Superior temporal gyrus (tissue), 1 donor: ENCODE measurements at regions not wholly inside any gene's neighbourhood (a gene's known extent, or its start where the extent isn't known, plus 50 kb on each side); places are given as distances from the start of the nearest gene placed in this dataset.

Experiments
- DNase-seq: peaks from one replicate; pipeline ENCODE4 v3.0.0-alpha.2; 2016; ENCODE audit errors: extremely low spot score

DNA sequence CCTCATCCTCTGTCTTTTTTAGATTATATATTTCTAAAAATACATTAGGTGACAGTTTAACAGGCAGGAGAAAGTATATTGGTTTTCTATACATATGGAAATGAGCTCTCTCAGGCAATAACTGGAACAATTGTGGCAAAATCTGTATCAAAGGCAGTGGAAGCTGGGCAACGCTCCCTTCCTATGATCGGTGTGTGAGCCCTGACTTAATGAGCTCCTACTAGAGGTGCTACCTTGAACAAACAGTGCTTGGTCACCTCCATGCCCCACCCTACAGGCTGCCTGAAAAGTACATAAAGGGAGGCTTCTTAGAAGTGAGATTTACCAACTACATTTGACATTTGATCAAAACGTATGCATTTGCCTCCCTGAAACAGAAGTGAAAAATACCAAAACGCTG, 185.3 kb downstream of the EFNB2 start:
- no peak for DNase-seq

DNA sequence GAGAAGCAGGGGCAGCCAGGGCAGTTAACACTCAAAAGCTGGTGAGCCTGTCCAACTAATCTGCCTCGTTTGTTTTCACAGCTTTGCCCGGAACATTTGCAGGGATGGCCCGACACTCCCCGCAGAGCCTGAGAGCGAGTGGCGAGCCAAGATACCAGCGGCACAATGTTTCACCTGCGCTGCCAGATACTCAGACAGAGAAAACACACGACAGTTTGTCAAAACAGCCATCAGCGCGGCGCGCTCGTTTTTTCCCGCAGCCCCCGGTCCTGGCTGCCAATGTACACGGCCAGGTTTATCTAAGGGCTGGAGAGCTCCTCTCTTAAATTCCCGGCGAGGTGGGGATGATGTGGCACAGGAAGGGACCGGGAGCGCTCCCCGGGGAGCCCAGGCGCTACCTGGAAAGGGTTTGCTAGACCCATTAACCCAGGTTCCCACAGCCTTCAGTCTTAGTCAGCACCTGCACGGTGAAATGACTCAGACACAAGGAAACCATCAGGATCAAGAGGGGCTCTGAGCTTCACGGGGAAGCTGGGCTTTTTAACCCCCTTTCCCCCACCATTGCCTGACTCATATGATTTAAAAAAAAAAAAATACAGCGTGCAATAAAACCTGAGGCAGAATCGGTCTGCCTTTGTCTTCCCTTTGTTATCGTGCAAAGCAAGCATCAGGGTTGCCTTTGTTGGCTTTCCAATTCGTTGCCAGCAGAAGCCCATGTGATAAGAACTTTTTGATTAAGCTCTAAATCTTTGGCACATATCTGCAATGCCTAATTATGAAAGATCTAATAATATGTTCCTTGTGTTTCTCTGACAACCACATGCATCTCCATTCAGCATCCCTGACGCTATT, 186.2 kb downstream of the EFNB2 start:
- no peak for DNase-seq

DNA sequence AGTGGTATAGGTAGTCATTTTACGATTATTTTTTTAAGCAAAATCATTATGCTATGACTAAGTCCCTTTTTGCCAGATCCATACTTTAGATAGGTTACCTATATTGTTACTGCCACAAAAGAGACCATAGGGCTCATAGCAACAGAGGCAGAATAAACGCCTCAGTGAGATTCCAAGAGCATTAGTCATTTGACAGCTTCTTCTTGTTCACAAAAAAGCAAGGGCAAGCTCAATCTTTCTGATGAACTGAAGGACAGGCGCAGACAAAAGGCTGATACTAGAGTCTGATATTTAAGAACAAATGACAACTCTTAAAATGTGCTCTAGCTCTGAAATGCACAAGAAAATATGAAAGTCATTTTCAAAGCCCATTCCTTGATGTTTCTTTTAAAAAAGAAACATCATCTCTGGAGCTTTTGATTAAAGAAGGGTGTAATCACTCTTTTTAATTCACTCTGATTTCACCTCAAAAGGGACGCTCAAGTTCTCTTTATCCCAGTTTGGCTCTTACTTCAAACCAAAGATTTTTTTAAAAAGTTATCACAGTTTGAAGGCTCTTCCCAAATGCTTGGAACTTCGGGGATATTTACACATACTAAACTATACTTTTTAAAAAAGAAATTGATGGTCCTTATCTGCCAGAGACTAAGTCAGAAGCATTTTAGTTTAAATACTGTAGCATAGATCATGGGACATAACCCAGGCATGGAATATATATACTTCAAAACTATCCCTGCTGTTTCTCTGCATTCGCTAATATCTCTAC, 187.2 kb downstream of the EFNB2 start:
- no peak for DNase-seq

DNA sequence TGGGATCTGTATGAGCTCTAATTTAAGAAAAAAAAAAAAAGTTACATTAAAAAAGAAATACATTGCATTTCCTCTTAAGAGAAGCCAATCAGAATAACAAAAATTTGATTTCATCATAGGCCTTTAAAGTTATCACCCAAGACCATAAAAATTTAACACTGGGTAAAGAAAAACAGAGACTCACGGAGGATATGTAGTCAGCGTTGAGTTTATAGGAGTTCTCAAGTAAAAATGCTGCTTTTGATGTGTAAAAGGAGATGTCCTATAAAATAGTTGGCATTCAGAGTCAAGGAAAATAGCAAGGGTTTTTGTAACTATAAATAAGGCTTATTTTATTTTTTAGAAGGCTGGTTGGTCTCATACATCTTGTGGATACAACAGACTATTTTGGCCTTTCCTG, 191.1 kb downstream of the EFNB2 start:
- no peak for DNase-seq

DNA sequence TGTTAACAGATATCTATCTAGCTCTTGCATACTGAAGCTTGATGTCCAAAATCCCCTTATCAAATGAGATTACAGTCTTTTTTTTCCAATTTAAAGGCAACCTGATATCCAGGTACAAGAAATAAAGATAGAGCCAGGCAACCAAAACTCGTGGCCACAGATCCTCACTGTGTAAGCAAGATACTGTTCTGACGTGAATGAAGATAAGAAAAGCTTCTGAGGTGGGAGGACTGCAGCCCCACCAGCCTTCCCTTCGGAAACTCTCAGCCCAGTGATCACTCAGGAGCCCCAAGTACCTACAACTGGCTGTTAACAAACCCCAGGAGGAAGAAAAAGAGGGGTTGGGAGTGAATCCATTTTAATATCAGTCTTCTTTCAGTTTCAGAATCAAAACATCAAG, 191.6 kb downstream of the EFNB2 start:
- no peak for DNase-seq

DNA sequence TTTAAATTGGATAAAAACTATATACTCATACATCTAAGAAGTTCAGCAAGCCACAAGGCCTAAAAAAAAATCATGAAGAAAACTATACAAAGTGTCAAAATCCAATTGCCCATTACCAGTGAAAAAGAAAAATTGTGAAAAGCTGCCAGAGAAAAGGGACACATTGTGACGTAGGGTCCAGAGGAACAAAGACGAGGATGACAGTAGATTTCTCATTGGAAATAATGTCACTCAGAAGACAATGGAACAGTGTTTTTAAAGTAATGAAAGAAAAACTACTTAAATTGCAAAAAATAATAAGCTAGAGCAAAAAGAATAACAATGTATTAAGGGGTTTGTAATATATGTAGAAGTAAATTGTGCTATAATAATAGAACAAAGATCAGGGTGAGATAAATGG, 195.2 kb downstream of the EFNB2 start:
- no peak for DNase-seq

DNA sequence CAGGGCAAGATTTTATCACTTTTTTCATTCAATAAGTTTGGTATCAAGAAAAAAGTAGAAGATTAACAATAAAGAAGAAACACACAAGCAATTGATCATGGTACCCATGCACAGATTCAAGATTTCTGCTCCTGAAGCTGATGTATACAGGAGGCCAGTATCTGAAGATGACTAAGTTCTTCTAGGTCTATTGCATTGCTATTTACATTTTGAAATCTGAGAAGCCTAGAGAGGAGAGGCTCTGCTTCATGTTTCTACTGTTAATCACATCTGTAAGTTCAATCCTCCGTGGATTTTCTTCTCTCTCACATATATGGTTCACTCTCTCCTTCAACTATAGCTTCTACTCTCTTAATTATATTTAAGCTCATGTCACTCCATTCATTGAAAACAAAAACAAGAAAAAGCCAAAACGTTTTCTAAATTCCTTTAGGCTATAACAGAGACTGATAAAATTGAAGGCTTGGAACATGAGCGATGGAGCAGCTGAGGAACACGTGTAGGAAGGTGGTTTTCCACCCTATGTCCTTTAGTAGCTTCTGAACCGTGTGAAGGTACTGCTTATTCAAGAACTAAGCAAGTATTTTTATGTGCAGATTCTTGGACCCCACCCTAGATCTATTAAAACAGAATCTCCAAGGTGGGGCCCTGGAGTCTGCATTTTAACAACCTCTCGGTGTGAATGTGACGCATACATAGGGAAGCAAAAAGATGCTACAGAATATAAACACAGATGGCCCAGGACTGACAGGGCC, 198.2 kb downstream of the EFNB2 start:
- DNase-seq: no peak

DNA sequence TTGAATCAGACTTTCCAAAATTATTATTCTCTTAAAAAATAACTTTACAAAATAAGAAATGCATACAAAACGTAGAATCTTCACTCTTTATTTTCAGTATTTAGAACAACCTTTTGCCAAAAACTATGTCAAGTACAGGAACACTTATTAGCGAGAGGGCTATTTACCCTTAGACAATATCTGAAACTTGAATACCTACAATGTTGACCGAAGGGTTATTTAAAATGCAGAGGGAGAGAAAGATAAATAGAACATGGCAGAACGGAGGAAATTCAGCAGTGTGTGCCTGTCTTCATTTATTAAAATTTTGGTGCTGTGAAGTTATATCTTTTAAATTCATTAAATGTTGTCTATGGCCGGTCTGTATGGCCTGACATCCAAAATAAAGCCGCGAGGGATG, 198.8 kb downstream of the EFNB2 start:
- DNase-seq: no peak

DNA sequence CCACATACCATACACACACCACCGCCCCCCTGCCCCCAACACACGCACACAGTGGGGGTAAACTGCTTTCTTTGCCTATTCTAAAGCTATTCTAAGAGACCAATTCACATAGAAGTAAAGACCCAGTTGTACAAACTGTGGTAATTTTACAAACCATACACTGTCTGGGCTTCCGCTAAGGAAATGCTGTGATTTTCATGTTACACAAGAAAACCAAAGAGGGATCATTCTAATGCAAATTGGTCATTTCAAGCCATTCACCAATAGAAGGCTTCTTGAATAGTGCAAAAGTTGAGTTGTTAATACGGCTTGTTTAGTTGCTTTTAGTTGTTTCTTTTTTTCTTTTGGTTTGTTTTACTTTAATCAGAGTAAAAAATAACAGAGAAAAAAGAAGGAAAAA, 202.8 kb downstream of the EFNB2 start:
- DNase-seq: no peak

DNA sequence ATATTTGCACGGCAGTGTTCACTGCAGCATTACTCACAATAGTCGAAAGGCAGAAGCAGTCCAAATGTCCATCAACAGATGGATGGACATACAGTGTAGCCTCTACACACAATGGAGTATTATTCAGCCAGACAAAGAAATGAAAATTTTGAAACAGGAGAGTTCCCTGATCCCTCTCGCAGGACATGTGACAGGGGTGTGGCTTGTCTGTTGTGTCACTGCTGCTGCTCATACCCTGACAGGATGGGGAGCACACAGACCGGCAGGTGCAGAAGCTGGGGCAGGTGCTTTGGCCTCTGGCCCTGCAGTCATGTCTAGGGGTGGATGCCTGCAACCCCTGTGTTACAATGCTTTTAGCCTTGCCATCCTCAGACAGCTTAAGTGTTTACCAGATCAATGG, 204.3 kb downstream of the EFNB2 start:
- DNase-seq: no peak

DNA sequence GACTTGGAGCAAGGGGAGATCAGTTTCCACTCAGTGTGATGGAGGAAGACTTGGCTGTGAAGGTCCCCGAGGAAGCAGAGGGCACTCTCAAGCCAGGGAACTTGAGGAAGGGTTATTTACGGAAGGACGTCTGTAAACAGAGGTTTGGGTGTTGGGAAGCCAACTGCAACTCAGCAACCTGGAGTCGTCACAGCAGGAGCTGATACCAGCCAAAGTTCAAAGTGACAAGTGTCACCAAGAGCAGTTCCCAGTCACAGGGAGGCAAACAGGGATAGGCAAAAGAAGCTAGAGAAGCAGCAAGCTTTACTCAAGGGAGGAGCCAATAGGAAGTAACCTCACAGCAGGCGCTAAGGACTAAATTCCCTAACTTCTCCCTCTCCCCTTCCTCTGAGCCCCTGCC, 205.5 kb downstream of the EFNB2 start:
- DNase-seq: no peak

DNA sequence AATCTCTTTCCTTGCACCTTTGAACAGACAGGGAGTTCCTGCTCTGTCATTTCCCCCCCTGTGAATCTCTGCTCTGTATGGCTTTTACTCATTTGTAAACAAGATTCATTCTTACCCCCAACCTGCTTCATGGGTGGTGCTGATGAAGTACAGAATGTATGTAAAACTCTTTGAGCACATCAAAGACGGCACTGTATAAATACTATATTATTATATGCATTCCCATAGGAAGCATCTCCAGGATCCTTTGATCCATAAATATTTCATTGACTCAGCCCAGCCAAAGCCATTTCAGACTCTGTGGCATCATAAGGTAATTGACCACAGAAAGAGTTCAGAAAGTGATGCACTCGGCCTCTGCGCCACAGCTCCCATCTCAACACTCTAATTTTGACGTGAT, 208.7 kb downstream of the EFNB2 start:
- no peak for DNase-seq

DNA sequence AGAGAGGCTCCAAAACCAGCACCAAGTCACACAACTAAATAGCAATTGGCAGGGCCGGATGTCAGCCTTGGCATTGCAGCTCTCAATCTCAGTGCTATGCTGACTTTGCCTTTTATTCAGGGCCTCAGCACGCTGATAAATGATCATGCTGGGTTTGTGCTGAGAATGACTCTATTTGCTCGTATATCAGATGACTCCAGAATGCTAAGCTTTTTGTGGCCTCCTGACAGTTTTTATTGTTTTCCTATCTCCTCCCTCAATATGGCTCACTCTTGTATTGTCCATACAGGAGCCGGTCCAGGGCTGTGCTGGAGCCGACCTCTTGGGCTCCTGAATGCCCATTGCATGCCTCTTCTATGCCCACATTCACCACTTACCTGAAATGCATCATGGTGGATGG, 211.0 kb downstream of the EFNB2 start:
- no peak for DNase-seq

DNA sequence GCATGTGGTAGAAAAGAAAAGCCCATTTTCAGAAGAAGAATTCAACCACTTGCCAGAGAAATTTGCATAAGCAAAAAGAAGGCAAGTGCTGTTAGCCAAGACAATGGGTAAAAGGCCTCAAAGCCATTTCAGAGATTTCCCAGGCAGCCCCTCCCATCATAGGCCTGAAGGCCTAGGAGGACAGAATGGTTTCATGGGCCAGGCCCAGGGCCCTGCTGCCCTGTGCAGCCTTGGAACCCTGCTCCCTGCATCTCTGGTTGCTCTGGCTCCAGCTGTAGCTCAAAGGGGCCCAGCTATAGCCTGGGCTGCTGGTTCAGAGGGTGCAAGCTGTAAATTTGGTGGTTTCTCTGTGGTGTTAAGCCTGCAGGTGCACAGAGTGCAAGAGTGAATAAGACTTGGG, 212.8 kb downstream of the EFNB2 start:
- DNase-seq: no peak

DNA sequence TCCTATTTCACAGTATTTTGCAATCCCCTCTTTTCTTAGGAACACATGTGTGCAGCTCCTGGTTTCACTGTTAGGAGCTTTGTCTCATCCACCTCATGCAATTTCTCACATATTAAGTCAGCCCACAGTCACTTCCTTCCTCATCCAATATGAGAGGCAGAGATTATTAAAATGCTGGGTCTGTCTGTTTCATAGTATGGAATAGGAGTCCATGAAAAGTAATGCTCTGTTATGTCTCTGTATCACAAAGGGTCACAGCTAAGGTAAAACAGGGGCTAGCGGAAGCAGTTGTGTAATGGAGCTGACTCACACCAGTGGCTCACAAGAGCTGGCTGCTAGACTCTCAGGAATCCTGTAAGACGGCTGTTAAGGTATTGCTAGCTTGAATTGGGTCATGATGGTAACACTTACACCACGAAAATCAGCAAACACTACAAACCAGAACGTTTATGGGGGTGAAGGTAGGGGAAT, 216.5 kb downstream of the EFNB2 start:
- no peak for DNase-seq

DNA sequence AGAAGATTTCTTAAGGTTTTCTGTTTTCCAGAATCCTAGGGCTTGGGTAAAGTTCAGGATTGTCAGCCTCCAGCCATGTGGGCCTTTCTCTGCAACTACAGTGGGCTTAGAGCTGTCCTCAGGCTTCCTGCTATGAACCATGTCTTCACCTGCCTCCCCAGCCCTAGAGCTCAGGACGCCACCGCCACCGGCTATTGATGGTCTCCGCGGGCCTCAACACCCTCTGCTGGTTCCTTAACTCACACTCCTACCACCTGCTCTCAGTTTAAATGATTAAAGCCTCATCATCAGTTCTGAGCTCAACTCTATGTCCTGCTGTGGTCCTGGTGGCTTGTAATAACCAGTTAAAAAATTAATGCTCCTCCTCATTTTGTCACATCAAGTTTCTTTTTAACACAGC, 221.0 kb downstream of the EFNB2 start:
- DNase-seq: no peak

DNA sequence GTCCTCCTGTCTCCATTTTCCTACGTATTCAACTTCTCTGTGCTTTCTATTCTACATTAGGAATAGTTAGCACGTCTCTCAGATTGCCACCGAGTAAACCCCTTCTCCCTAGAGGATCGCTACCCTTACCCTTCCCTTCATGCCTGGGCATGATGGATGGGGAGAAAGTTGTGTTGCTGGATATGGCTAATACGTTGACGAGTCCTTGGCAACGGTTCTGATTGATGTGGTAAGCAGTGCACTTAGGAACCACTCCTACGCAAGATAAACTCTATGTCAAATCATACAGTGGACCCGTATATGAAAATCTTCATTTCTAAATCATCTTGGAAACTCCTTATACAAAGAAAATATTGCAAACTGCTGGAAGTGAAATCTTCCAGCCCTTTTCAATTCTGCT, 224.5 kb downstream of the EFNB2 start:
- DNase-seq: no peak

DNA sequence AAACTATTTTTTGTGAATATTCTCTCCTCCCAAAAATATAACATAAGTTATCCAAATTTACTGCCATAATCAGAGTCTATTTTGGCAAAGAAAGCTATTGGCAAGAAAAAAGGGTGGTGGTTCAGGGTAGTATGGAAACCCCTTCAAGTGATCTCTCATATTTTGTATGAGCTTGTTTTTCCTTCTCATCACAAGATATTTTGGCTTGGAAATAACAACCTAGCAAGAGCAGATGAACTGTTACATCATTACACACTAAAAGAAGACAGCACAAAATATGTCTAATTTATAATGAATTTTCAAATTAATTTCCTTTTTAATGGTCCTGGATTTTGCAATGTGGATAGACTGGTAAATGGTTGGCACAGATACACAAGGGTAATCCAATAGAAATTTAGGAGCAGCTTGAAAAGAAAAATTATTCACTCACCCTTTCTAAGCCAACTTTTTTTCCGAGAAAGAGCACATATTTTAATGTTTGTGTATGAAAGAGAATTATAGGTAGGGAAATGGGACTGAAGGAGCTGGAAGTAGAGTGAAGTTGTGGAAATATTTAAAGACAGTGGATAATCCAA, 225.1 kb downstream of the EFNB2 start:
- DNase-seq: no peak

DNA sequence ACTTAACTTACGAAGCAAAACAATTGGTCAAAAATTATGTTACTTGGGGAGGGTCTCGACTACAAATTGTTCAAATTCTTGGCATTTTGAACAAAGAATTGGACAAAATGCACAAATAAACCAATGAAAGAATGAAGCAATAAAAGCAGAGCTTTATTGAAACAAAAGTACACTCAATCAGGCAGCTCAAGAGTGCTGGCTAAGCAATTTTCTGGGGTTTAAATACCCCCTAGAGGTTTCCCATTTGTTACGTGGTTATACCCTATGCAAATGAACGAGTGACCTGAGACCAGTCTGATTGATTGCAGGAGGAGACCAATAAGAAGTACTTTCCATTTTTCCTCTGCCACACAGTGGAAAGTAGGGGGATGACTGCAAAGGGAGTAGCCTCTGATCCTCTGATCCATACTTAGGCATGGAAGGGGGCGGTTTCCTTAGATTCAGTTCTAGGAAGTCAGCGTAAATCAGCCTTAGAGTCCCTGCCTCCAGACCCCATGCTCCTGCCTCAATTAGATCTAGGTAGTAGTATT, 228.6 kb downstream of the EFNB2 start:
- DNase-seq: no peak

DNA sequence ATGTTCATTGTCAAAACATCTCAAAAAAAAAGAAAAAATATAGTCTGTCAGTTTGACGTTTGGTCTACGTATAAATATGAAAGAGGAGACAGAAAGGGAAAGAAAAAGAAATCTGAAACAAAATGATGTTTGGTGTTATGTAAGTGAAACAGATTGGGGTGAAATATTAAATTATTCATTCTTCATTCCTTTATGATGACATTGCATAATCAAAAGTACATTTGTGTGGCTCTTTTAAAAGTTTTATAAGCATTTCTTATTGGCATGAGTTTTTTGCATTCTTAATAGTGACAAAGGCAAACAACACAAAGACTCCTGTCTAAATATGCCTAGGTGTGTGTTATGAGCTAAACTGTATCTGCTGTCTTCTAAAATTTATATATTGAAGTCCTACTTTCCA, 232.6 kb downstream of the EFNB2 start:
- no peak for DNase-seq

DNA sequence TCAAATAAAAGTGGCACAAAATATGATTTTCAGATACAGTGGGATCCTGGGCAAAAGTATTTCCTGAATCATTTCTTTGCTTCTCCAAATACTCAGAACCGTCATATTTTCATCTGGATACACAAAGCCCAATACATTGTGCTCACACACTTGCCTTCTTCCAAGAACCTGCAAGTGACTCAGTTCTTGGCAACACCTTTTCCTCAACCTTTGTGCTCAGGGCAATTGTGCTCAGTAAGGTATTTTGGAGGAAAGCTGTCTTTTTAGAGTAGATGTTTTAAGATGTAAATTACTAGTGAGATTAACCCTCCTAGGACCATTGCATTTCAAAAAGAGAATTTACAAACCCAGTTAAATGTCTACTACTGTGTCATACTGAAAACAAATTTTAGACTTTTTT, 233.5 kb downstream of the EFNB2 start:
- no peak for DNase-seq

DNA sequence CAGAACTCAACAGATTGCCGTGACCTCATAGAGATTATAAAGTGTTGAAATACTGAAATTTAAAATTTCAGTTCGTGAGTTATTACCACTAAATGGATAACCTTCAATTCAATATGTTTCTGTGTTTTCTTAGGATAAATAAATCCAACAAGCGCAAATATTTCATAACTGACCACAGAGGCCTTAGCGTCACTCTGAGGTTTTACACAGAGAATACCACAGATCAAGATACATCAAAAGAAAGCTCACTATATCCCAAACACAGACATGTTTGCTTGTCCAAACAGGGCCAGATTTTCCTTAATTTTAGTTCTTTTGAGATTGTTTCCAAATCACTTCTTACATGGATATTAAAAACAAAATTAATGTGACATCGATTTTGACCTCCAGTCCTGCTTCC, 235.8 kb downstream of the EFNB2 start:
- DNase-seq: no peak
